ENCODE measurements at regions not wholly inside any gene's neighbourhood (a gene's known extent, or its start where the extent isn't known, plus 50 kb on each side); places are given as distances from the start of the nearest gene placed in this dataset.

DNA sequence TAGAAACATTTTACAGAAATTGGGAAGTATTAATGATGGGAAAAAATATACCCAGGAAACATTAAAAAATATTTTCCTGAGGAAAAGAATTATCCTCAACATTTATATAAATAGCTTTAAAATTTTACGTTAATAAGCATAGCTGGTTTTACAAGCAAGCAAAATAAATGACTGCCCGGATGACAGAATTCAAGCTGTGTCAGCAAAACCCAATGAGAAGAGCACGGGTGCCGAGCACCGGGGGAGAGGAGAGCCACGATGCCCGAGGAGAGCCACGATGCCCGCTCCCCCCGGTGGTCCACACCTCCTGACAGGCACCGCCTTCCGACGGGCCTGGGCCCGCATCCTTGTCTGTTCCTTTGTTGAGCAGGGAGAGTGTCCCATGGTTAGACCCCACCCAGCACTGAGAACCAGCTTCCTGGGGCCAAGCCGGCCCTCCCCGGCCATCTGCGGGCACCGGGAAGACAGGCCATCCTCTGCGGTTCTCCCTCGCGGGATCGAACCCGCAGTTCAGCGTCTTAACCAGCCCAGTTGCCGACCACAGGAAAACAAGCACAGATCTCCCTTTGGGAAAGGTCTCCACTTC lies 63.3 kb upstream of the PDE10A start:
- Mint-ChIP-seq H3K4me1 (peaks cover 32% of the 10 kb centered on the region), H3K9me3 (no peaks in the 10 kb centered on the region), H3K4me3 (no peak overlapping the region), H3K27ac (no peak overlapping the region), H3K36me3 (ENCODE audit: low read depth) (no peaks in the 10 kb centered on the region), H3K27me3 (ENCODE audit: low read depth, poor library complexity) (peaks cover 14% of the 10 kb centered on the region)
- no peak for DNase-seq
- TF ChIP-seq, protein P1, sequence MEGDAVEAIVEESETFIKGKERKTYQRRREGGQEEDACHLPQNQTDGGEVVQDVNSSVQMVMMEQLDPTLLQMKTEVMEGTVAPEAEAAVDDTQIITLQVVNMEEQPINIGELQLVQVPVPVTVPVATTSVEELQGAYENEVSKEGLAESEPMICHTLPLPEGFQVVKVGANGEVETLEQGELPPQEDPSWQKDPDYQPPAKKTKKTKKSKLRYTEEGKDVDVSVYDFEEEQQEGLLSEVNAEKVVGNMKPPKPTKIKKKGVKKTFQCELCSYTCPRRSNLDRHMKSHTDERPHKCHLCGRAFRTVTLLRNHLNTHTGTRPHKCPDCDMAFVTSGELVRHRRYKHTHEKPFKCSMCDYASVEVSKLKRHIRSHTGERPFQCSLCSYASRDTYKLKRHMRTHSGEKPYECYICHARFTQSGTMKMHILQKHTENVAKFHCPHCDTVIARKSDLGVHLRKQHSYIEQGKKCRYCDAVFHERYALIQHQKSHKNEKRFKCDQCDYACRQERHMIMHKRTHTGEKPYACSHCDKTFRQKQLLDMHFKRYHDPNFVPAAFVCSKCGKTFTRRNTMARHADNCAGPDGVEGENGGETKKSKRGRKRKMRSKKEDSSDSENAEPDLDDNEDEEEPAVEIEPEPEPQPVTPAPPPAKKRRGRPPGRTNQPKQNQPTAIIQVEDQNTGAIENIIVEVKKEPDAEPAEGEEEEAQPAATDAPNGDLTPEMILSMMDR (IDR thresholded peaks at IDR 0.05): no peak

DNA sequence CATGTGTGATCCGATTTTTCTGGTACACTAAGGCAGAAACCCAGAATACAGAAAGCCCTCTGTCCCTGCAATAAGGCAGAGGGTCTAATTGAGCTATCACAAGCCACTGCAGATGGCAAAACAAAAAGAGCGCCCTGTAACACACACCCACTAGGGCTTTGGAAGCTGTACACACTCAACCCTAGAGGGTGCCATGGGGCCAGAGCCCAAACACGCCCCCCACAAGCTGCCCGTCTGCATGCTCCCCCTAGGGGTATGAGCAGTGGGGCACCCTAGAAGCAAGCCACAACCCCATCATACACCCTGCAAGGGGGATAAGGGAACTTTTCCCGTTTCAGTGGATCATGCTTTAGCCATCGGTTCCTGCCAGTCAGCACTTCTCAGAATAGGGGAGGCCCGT lies 62.2 kb upstream of the PDE10A start:
- Mint-ChIP-seq H3K4me3 (no peak overlapping the region), H3K4me1 (peaks cover 27% of the 10 kb centered on the region), H3K27me3 (ENCODE audit: low read depth, poor library complexity) (peaks cover 20% of the 10 kb centered on the region), H3K27ac (no peak overlapping the region), H3K36me3 (ENCODE audit: low read depth) (no peaks in the 10 kb centered on the region), H3K9me3 (no peaks in the 10 kb centered on the region)
- no peak for DNase-seq
- TF ChIP-seq, protein P1 (IDR thresholded peaks at IDR 0.05): no peak

DNA sequence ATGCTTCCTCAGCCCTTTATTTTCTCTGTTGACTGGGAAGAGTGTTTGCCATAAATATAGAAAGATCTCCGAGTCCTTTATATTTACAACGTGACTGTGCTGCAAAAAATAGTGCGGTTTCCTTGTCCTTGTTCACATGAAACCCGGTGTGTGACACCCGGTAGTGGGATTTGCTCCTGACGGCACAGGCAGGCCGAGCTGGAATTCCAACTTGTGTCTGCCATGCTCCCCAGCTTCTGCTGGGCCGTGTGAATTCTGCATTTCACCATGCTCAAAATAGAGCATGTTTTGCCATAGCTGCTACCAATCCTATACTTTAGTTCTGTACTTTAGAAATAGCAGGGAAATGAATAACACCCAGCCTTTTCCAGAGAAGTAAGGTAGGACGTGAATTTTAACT lies 60.3 kb upstream of the PDE10A start:
- TF ChIP-seq, protein P1 (IDR thresholded peaks at IDR 0.05): no peak
- peaks cover 34% of the 10 kb centered on the region for H3K27me3 Mint-ChIP-seq (ENCODE audit: low read depth, poor library complexity)
- H3K4me3 Mint-ChIP-seq: no peak overlapping the region
- no peak overlapping the region for H3K27ac Mint-ChIP-seq
- no peak for DNase-seq
- peaks cover 29% of the 10 kb centered on the region for H3K4me1 Mint-ChIP-seq
- no peaks in the 10 kb centered on the region for H3K9me3 Mint-ChIP-seq
- no peaks in the 10 kb centered on the region for H3K36me3 Mint-ChIP-seq (ENCODE audit: low read depth)

DNA sequence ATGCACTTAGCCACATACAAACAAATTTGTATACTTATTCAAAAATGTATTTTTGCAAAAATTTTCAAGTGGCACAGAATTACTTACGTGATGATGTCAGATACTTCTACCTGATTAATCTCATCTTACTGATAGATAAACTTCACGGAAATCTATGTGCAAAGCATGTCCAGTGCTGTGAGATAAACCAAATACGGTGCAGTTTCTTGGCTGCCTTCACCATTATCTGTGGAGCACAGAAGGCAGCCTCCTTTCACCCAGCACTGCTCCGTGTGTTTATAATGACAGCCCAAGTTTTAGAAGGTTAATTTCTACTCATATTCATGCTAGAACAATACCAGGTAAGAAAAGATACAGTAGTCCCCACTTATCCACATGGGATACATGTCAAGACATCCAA lies 59.0 kb upstream of the PDE10A start:
- peaks cover 39% of the 10 kb centered on the region for H3K27me3 Mint-ChIP-seq (ENCODE audit: low read depth, poor library complexity)
- H3K4me1 Mint-ChIP-seq: peaks cover 16% of the 10 kb centered on the region
- H3K36me3 Mint-ChIP-seq (ENCODE audit: low read depth): no peaks in the 10 kb centered on the region
- H3K9me3 Mint-ChIP-seq: no peaks in the 10 kb centered on the region
- no peak overlapping the region for H3K4me3 Mint-ChIP-seq
- H3K27ac Mint-ChIP-seq: no peak overlapping the region
- DNase-seq: no peak
- TF ChIP-seq, protein P1 (IDR thresholded peaks at IDR 0.05): no peak

DNA sequence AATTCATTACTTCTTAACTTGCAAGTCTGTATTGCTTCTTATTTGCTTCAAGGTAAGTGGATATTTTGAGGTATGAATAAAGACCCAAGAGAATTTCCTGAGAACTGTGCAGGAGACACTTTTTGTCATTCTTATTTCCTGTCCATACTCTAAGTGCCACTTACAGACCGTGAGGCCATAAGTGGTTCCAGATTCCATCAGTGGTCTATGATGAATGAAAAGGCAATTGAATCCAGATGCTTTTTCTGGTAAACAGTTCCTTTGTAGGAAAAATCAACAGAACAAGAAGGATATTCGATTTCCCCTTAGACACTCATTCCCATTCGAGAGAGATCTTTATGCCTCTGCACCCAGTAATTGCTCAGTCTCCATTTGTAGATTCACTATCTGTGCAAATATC lies 58.3 kb upstream of the PDE10A start:
- peaks cover 11% of the 10 kb centered on the region for H3K4me1 Mint-ChIP-seq
- H3K27me3 Mint-ChIP-seq (ENCODE audit: low read depth, poor library complexity): peaks cover 36% of the 10 kb centered on the region
- no peaks in the 10 kb centered on the region for H3K36me3 Mint-ChIP-seq (ENCODE audit: low read depth)
- DNase-seq: no peak
- no peak overlapping the region for H3K27ac Mint-ChIP-seq
- no peaks in the 10 kb centered on the region for H3K9me3 Mint-ChIP-seq
- TF ChIP-seq, protein P1 (IDR thresholded peaks at IDR 0.05): no peak
- H3K4me3 Mint-ChIP-seq: no peak overlapping the region

DNA sequence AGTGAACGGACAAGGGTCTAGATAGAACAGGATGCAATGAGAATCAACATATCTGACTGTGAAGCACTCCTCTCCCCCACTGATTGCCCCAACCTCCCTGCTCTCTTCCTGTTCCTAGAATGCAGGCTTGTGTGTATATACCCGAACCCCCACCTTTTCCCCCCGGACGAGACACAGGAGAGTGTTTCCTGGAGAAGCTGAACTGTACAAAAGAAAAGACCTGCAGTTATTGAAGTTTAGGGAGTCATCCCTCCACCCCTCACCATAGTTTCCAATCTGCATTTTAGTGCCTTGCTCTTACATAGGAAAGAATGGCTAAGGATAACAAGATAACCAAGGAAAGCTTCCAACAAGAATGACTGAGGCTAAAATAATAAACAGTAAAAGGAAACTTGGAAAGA lies 55.5 kb upstream of the PDE10A start:
- Mint-ChIP-seq H3K4me1 (peaks cover 5% of the 10 kb centered on the region), H3K27me3 (ENCODE audit: low read depth, poor library complexity) (peaks cover 44% of the 10 kb centered on the region), H3K27ac (no peak overlapping the region), H3K4me3 (no peak overlapping the region), H3K36me3 (ENCODE audit: low read depth) (no peaks in the 10 kb centered on the region), H3K9me3 (no peaks in the 10 kb centered on the region)
- DNase-seq: no peak
- TF ChIP-seq, protein P1 (IDR thresholded peaks at IDR 0.05): no peak
